Liver (tissue), 8 donors: ENCODE measurements at regions not wholly inside any gene's neighbourhood (a gene's known extent, or its start where the extent isn't known, plus 50 kb on each side); places are given as distances from the start of the nearest gene placed in this dataset.

Experiments used
- DNase-seq: peaks from one replicate; pipeline ENCODE4 v3.0.0-alpha.2; 2017; ENCODE audit warnings: low spot score
- H3K27ac ChIP-seq, 2 donors: one replicate each; pipeline ENCODE4 v1.7.0; 2013; ENCODE audit warnings: inconsistent platforms in 2 of 2, low read length in 2 of 2, control low read depth in 1 of 2, low read depth in 1 of 2, mild to moderate bottlenecking in 1 of 2
- H3K27me3 ChIP-seq, 4 donors: one replicate each; pipeline versions ENCODE4 v1.6.1 to v1.7.0; 2013; ENCODE audit warnings: low read length in 3 of 4, inconsistent platforms in 1 of 4, mild to moderate bottlenecking in 1 of 4, moderate library complexity in 1 of 4; ENCODE audit not compliant: control insufficient read depth in 4 of 4, insufficient read depth in 4 of 4
- H3K36me3 ChIP-seq, 4 donors: one replicate each; pipeline versions ENCODE4 v1.6.1 to v1.7.0; 2013; ENCODE audit warnings: low read length in 3 of 4, mild to moderate bottlenecking in 3 of 4, low read depth in 1 of 4, moderate library complexity in 1 of 4; ENCODE audit not compliant: control insufficient read depth in 4 of 4, insufficient read depth in 3 of 4
- H3K4me1 ChIP-seq, 4 donors: one replicate each; pipeline versions ENCODE4 v1.6.1 to v1.7.0; 2013; ENCODE audit warnings: low read length in 3 of 4, mild to moderate bottlenecking in 3 of 4, moderate library complexity in 1 of 4; ENCODE audit not compliant: control insufficient read depth in 4 of 4, insufficient read depth in 4 of 4
- H3K4me3 ChIP-seq, 3 donors: one replicate each; pipeline versions ENCODE4 v1.6.1 to v1.7.0; 2013; ENCODE audit warnings: low read length in 3 of 3, control low read depth in 1 of 3, low read depth in 1 of 3, mild to moderate bottlenecking in 1 of 3
- H3K9ac ChIP-seq, 2 donors: one replicate each; pipeline ENCODE4 v1.7.0; 2013; ENCODE audit warnings: low read length in 2 of 2, mild to moderate bottlenecking in 2 of 2, moderate library complexity in 2 of 2, control low read depth in 1 of 2, low read depth in 1 of 2
- H3K9me3 ChIP-seq, 4 donors: one replicate each; pipeline versions ENCODE4 v1.6.1 to v1.7.0; 2013; ENCODE audit warnings: low read length in 3 of 4; ENCODE audit not compliant: control insufficient read depth in 4 of 4
- ATF3 ChIP-seq: IDR thresholded peaks from 2 replicates; pipeline ENCODE4 v1.6.1; 2016; ENCODE audit warnings: antibody characterized with exemption
- CTCF ChIP-seq: fragments of 150-350 bp; IDR thresholded peaks from 2 replicates; pipeline ENCODE4 v1.5.1; 2017; ENCODE audit warnings: improper control_type of control experiment, low read depth, low read length; ENCODE audit not compliant: missing input control
- EGR1 ChIP-seq, 2 donors: IDR thresholded peaks; 2 replicates each; pipeline ENCODE4 v1.6.1; 2016 to 2018; ENCODE audit warnings: antibody characterized with exemption in 2 of 2, low read depth in 2 of 2
- FOXA1 ChIP-seq: IDR thresholded peaks from 2 replicates; pipeline ENCODE4 v1.6.1; 2016; ENCODE audit warnings: antibody characterized with exemption
- FOXA2 ChIP-seq: IDR thresholded peaks from 2 replicates; pipeline ENCODE4 v1.6.1; 2016; ENCODE audit warnings: antibody characterized with exemption
- GABPA ChIP-seq, 2 donors: IDR thresholded peaks in 1 of 2; conservative IDR thresholded peaks in 1 of 2; 2 replicates each; pipeline ENCODE4 v1.6.1; 2016; ENCODE audit warnings: antibody characterized with exemption in 2 of 2, mild to moderate bottlenecking in 1 of 2, moderate library complexity in 1 of 2
- HNF4A ChIP-seq, 2 donors: conservative IDR thresholded peaks; 2 replicates each; pipeline ENCODE4 v1.6.1; 2016; ENCODE audit warnings: antibody characterized with exemption in 2 of 2, mild to moderate bottlenecking in 2 of 2
- HNF4G ChIP-seq: IDR thresholded peaks from 2 replicates; pipeline ENCODE4 v1.6.1; 2016; ENCODE audit warnings: antibody characterized with exemption
- JUND ChIP-seq, 2 donors: IDR thresholded peaks; 2 replicates each; pipeline ENCODE4 v1.6.1; 2016; ENCODE audit warnings: antibody characterized with exemption in 2 of 2
- MAX ChIP-seq: IDR thresholded peaks from 2 replicates; pipeline ENCODE4 v1.6.1; 2016; ENCODE audit warnings: antibody characterized with exemption
- NR2F2 ChIP-seq: IDR thresholded peaks from 2 replicates; pipeline ENCODE4 v1.6.1; 2016; ENCODE audit warnings: antibody characterized with exemption
- RAD21 ChIP-seq, 2 donors: IDR thresholded peaks; 2 replicates each; pipeline ENCODE4 v1.6.1; 2016; ENCODE audit warnings: antibody characterized with exemption in 2 of 2, mild to moderate bottlenecking in 2 of 2
- REST ChIP-seq: IDR thresholded peaks from 2 replicates; pipeline ENCODE4 v1.6.1; 2016; ENCODE audit warnings: antibody characterized with exemption, mild to moderate bottlenecking
- RXRA ChIP-seq, 2 donors: IDR thresholded peaks; 2 replicates each; pipeline ENCODE4 v1.6.1; 2017 to 2018; ENCODE audit warnings: antibody characterized with exemption in 2 of 2, mild to moderate bottlenecking in 1 of 2
- SP1 ChIP-seq: IDR thresholded peaks from 2 replicates; pipeline ENCODE4 v1.6.1; 2018; ENCODE audit warnings: antibody characterized with exemption, mild to moderate bottlenecking
- TAF1 ChIP-seq: conservative IDR thresholded peaks from 2 replicates; pipeline ENCODE4 v1.6.1; 2016; ENCODE audit warnings: antibody characterized with exemption, mild to moderate bottlenecking
- YY1 ChIP-seq: IDR thresholded peaks from 2 replicates; pipeline ENCODE4 v1.6.1; 2016; ENCODE audit warnings: antibody characterized with exemption, mild to moderate bottlenecking
- ZBTB33 ChIP-seq: IDR thresholded peaks from 2 replicates; pipeline ENCODE4 v1.6.1; 2016; ENCODE audit warnings: antibody characterized with exemption
- WGBS: extraction: QIAGEN DNeasy Blood & Tissue Kit; methylation state at CpG from one replicate; pipeline ENCODE4 v1.1.7; 2013; 5-methylcytosine and 5-hydroxymethylcytosine counted together
- donor health status: healthy.
- donor health status: healthy.
- donor health status: healthy.
- donor health status: healthy.
- donor health status: healthy.

- Histone ChIP-seq H3K27me3 (no peaks in the 10 kb centered on the region), H3K9ac (no peak overlapping the region), H3K4me1 (peaks cover 0 to 5% (median 2%) of the 10 kb centered on the region in 4 donors), H3K4me3 (no peak overlapping the region), H3K36me3 (no peaks in the 10 kb centered on the region), H3K9me3 (no peaks in the 10 kb centered on the region), H3K27ac (peak overlapping the region; percentile 32 to 68)
- peak; percentile 64 for TF ChIP-seq ZBTB33
- peak; percentile 35 to 37 for TF ChIP-seq RAD21 (IDR thresholded peaks at IDR 0.05)
- peak in 1 of 2 donors; percentile 48 for TF ChIP-seq GABPA (IDR thresholded peaks at IDR 0.05 in 1 of 2, conservative IDR thresholded peaks at IDR 0.05 in 1 of 2)
- no peak for TF ChIP-seq CTCF
- peak; percentile 93 for TF ChIP-seq HNF4G
- TF ChIP-seq YY1: peak; percentile 46
- TF ChIP-seq RXRA (IDR thresholded peaks at IDR 0.05): peak; percentile 61 to 81
- peak; percentile 44 for TF ChIP-seq REST
- TF ChIP-seq HNF4A (conservative IDR thresholded peaks at IDR 0.05): peak; percentile 98 to 99
- TF ChIP-seq MAX: peak; percentile 89
- TF ChIP-seq EGR1 (IDR thresholded peaks at IDR 0.05; ENCODE audit: low read depth in 2 of 2): peak in 1 of 2 donors; percentile 62
- peak; percentile 53 for TF ChIP-seq ATF3
- peak; percentile 93 for TF ChIP-seq FOXA2
- TF ChIP-seq SP1: peak; percentile 98
- TF ChIP-seq NR2F2: no peak
- peak; percentile 55 to 79 for TF ChIP-seq JUND (IDR thresholded peaks at IDR 0.05)
- peak; percentile 85 for TF ChIP-seq FOXA1
- no peak for TF ChIP-seq TAF1
- 31% methylated on average over 4 of the region's 4 CpGs for WGBS
- no peak for DNase-seq
These were observed 932.2 kb downstream of the TDRD15 start for GRCh38 chr2:22055784-22056620.
